Skin epidermis (tissue), 12 donors: ENCODE measurements at regions not wholly inside any gene's neighbourhood (a gene's known extent, or its start where the extent isn't known, plus 50 kb on each side); places are given as distances from the start of the nearest gene placed in this dataset.

Experiments used
- H3K27ac ChIP-seq, 21 experiments: fragments of 200-600 bp; sonication (generic) in 11 of 21; one replicate each; pipeline ENCODE4 v1.5.0; 2020; ENCODE audit warnings: mild to moderate bottlenecking in 3 of 21, inconsistent platforms in 2 of 21, moderate library complexity in 2 of 21
- H3K4me3 ChIP-seq, 7 experiments: fragments of 200-600 bp; sonication (generic) in 2 of 7; one replicate each; pipeline ENCODE4 v1.5.0; 2020; ENCODE audit warnings: inconsistent platforms in 2 of 7, mild to moderate bottlenecking in 2 of 7, moderate library complexity in 1 of 7

- no peak overlapping the region for H3K4me3 ChIP-seq
- no peak overlapping the region for H3K27ac ChIP-seq
Observed at GRCh38 chr4:138935135-138935807, 80.3 kb upstream of the NOCT start.

GRCh38 chr4:138927072-138927471, 88.5 kb upstream of the NOCT start:
- no peak overlapping the region for H3K4me3 ChIP-seq
- no peak overlapping the region for H3K27ac ChIP-seq

GRCh38 chr4:138925495-138925894, 90.1 kb upstream of the NOCT start:
- no peak overlapping the region for H3K4me3 ChIP-seq
- H3K27ac ChIP-seq, result no peak overlapping the region

- Histone ChIP-seq H3K27ac (no peak overlapping the region), H3K4me3 (no peak overlapping the region)
Observed at GRCh38 chr4:138919094-138919936, 96.3 kb upstream of the NOCT start.

GRCh38 chr4:138918169-138918869, 97.3 kb upstream of the NOCT start:
- H3K27ac ChIP-seq, result no peak overlapping the region
- H3K4me3 ChIP-seq, result no peak overlapping the region

GRCh38 chr4:138916763-138917162, 98.8 kb upstream of the NOCT start:
- Histone ChIP-seq H3K27ac (no peak overlapping the region), H3K4me3 (no peak overlapping the region)

GRCh38 chr4:138915756-138916155, 99.8 kb upstream of the NOCT start:
- no peak overlapping the region for H3K4me3 ChIP-seq

GRCh38 chr4:138912704-138913340, 102.8 kb upstream of the NOCT start:
- Histone ChIP-seq H3K27ac (peak overlapping the region in 1 of 21 experiments; percentile 58), H3K4me3 (no peak overlapping the region)

More at GRCh38 chr4:138915756-138916155, 99.8 kb upstream of the NOCT start:
- no peak overlapping the region for H3K27ac ChIP-seq

- Histone ChIP-seq H3K27ac (peak overlapping the region in 1 of 21 experiments; percentile 58), H3K4me3 (no peak overlapping the region)
Observed at GRCh38 chr4:138911909-138912703, 103.5 kb upstream of the NOCT start.

GRCh38 chr4:138910914-138911336, 104.7 kb upstream of the NOCT start:
- H3K27ac ChIP-seq, result peak overlapping the region in 8 of 21 experiments; percentile 11 to 70 (median 44)

GRCh38 chr4:138910195-138910913, 105.2 kb upstream of the NOCT start:
- Histone ChIP-seq H3K27ac (peak overlapping the region in 1 of 21 experiments; percentile 25), H3K4me3 (no peak overlapping the region)

More at GRCh38 chr4:138910914-138911336, 104.7 kb upstream of the NOCT start:
- H3K4me3 ChIP-seq, result no peak overlapping the region

- Histone ChIP-seq H3K27ac (no peak overlapping the region), H3K4me3 (no peak overlapping the region)
Observed at GRCh38 chr4:138909587-138909986, 106.0 kb upstream of the NOCT start.

- H3K27ac ChIP-seq, result no peak overlapping the region
Observed at GRCh38 chr4:138908134-138908533, 107.4 kb upstream of the NOCT start.

GRCh38 chr4:138907174-138907573, 108.4 kb upstream of the NOCT start:
- no peak overlapping the region for H3K4me3 ChIP-seq
- no peak overlapping the region for H3K27ac ChIP-seq

More at GRCh38 chr4:138908134-138908533, 107.4 kb upstream of the NOCT start:
- no peak overlapping the region for H3K4me3 ChIP-seq

GRCh38 chr4:138904793-138905192, 110.8 kb upstream of the NOCT start:
- Histone ChIP-seq H3K4me3 (no peak overlapping the region), H3K27ac (no peak overlapping the region)

- H3K27ac ChIP-seq, result no peak overlapping the region
- H3K4me3 ChIP-seq, result no peak overlapping the region
Observed at GRCh38 chr4:138903185-138903584, 112.4 kb upstream of the NOCT start.

GRCh38 chr4:138902705-138903104, 112.9 kb upstream of the NOCT start:
- H3K27ac ChIP-seq, result no peak overlapping the region
- H3K4me3 ChIP-seq, result no peak overlapping the region

- H3K4me3 ChIP-seq, result no peak overlapping the region
- H3K27ac ChIP-seq, result no peak overlapping the region
Observed at GRCh38 chr4:138901177-138901576, 114.4 kb upstream of the NOCT start.
